ENCODE measurements at regions not wholly inside any gene's neighbourhood (a gene's known extent, or its start where the extent isn't known, plus 50 kb on each side); places are given as distances from the start of the nearest gene placed in this dataset.

DNA sequence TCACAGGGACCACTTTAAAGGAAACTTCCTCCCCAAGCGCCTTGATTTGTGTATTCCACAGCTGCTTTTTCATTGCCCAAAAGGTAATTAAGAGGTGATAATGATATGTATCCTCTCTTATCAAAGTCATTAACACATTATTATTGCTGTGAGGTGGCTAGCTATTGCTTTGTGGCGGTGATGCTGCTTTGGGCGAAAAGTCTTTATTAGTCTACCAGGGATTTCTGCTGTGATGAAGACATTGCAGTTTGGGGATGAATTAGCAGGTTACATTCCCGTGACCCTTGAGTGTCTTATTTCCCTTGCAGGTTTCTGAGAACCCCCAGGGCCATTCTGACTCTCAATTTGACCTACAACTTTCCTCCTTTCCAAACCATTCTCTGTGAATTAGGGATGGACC is 143.4 kb upstream of the SOX4 start:
- no peak overlapping the region for H3K27ac ChIP-seq
- DNase-seq (ENCODE audit: extremely low spot score in 2 of 2), result no peak
- no peak overlapping the region for H3K4me3 ChIP-seq
- H3K9me3 ChIP-seq, result no peaks in the 10 kb centered on the region
- H3K27me3 ChIP-seq, result no peaks in the 10 kb centered on the region
- no peaks in the 10 kb centered on the region for H3K36me3 ChIP-seq
- TF ChIP-seq POLR2A (IDR thresholded peaks at IDR 0.05) (no peak), POLR2AphosphoS5 (IDR thresholded peaks at IDR 0.05; ENCODE audit: insufficient read depth in 1 of 2, low read depth in 1 of 2) (no peak)
- TF ChIP-seq, protein P1, sequence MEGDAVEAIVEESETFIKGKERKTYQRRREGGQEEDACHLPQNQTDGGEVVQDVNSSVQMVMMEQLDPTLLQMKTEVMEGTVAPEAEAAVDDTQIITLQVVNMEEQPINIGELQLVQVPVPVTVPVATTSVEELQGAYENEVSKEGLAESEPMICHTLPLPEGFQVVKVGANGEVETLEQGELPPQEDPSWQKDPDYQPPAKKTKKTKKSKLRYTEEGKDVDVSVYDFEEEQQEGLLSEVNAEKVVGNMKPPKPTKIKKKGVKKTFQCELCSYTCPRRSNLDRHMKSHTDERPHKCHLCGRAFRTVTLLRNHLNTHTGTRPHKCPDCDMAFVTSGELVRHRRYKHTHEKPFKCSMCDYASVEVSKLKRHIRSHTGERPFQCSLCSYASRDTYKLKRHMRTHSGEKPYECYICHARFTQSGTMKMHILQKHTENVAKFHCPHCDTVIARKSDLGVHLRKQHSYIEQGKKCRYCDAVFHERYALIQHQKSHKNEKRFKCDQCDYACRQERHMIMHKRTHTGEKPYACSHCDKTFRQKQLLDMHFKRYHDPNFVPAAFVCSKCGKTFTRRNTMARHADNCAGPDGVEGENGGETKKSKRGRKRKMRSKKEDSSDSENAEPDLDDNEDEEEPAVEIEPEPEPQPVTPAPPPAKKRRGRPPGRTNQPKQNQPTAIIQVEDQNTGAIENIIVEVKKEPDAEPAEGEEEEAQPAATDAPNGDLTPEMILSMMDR (IDR thresholded peaks at IDR 0.05), result no peak
- H3K4me1 ChIP-seq, result no peaks in the 10 kb centered on the region
- intact Hi-C loops (cut with DNase I), result no loop called here

DNA sequence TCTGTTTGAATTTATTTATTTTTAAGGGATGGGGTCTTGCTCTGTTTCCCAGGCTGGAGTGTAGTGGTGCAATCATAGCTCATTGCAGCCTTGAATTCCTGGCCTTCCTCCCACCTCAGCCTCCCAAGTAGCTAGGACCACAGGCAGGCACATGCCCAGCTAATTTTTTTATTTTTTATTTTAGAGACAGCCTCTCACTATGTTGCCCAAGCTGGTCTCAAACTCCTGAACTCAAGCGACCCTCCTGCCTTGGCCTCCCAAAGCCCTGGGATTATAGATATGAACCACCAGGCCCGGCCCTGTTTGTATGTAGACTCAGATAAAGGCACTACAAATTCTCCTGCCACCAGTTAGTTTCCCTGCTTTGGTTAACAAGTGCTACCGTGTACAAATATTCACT is 142.9 kb upstream of the SOX4 start:
- TF ChIP-seq, protein P1 (IDR thresholded peaks at IDR 0.05), result no peak
- TF ChIP-seq POLR2AphosphoS5 (IDR thresholded peaks at IDR 0.05; ENCODE audit: insufficient read depth in 1 of 2, low read depth in 1 of 2) (no peak), POLR2A (IDR thresholded peaks at IDR 0.05) (no peak)
- H3K27ac ChIP-seq, result no peak overlapping the region
- no peaks in the 10 kb centered on the region for H3K4me1 ChIP-seq
- no peaks in the 10 kb centered on the region for H3K9me3 ChIP-seq
- no peak overlapping the region for H3K4me3 ChIP-seq
- H3K36me3 ChIP-seq, result no peaks in the 10 kb centered on the region
- intact Hi-C loops (cut with DNase I), result no loop called here
- no peak for DNase-seq (ENCODE audit: extremely low spot score in 2 of 2)
- no peaks in the 10 kb centered on the region for H3K27me3 ChIP-seq

DNA sequence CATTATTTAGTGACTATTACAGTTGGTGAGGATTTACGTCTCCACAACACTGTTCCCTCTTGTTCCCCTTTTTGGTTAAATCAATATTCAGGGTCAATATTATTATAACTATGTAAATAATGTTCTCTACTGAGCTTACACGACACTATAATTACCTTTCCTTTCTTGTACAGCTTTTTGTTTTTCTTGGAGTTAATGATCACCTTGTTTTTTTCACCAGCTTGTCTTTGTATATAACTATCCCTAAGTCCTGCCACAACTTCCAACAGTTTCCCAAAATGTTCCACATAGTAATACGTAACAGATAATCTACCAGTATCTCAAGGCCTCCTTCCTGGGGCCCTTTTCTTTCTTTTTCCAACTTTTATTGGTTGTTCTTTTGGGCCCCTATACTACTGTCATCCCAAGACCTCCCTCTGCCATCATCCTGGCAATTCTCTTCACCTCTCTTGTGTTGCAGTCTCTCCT is 142.0 kb upstream of the SOX4 start:
- no peak for TF ChIP-seq POLR2A (IDR thresholded peaks at IDR 0.05)
- TF ChIP-seq, protein P1 (IDR thresholded peaks at IDR 0.05), result no peak
- TF ChIP-seq POLR2AphosphoS5 (IDR thresholded peaks at IDR 0.05; ENCODE audit: insufficient read depth in 1 of 2, low read depth in 1 of 2), result no peak
- intact Hi-C loops (cut with DNase I), result no loop called here
- Histone ChIP-seq H3K9me3 (no peaks in the 10 kb centered on the region), H3K27me3 (no peaks in the 10 kb centered on the region), H3K4me3 (no peak overlapping the region), H3K4me1 (no peaks in the 10 kb centered on the region), H3K27ac (no peak overlapping the region), H3K36me3 (no peaks in the 10 kb centered on the region)
- DNase-seq (ENCODE audit: extremely low spot score in 2 of 2), result no peak

DNA sequence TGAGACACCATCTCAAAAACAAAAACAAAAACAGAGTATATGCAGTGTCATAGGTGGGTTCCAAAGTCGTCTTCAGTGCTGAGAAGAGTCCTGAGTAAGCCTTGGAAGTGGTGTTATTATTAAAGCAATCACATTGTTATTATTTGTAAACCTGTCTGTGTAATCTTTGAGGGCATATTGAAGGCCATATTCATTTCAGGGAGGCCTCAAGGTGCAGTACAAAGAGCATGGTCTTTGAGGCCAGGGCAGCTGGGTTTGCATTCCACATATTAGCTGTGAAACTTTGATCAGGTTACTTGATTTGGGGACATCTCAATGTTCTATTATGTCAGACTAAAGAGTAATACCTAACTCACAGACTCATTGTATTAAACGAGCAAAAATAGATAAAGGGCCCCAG is 139.3 kb upstream of the SOX4 start:
- DNase-seq (ENCODE audit: extremely low spot score in 2 of 2), result no peak
- Histone ChIP-seq H3K9me3 (no peaks in the 10 kb centered on the region), H3K4me1 (no peaks in the 10 kb centered on the region), H3K27me3 (no peaks in the 10 kb centered on the region), H3K27ac (no peak overlapping the region), H3K36me3 (no peaks in the 10 kb centered on the region), H3K4me3 (no peak overlapping the region)
- TF ChIP-seq, protein P1 (IDR thresholded peaks at IDR 0.05), result no peak
- no peak for TF ChIP-seq POLR2AphosphoS5 (IDR thresholded peaks at IDR 0.05; ENCODE audit: insufficient read depth in 1 of 2, low read depth in 1 of 2)
- TF ChIP-seq POLR2A (IDR thresholded peaks at IDR 0.05), result no peak
- intact Hi-C loops (cut with DNase I), result no loop called here

DNA sequence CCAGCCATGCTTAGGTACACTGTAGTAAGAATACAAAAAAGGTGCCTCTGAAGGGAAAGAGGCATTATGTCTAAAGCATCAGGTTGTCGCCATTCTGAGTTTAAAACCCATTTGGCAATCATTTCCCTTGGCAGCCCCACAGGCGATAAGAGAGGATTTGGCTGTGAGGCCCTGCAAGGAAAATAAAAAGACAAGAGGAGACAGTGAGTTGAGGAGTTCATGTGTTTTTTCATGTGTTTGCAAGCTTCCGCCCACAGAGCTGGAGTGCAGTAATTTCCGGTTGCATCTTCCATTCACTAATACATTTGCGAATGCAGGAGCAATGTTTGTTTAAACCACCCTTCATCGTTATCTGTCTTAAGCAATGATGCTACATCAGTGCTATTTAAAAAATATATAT is 138.5 kb upstream of the SOX4 start:
- TF ChIP-seq, protein P1 (IDR thresholded peaks at IDR 0.05), result no peak
- no peak for TF ChIP-seq POLR2A (IDR thresholded peaks at IDR 0.05)
- TF ChIP-seq POLR2AphosphoS5 (IDR thresholded peaks at IDR 0.05; ENCODE audit: insufficient read depth in 1 of 2, low read depth in 1 of 2), result no peak
- no peaks in the 10 kb centered on the region for H3K36me3 ChIP-seq

More for the DNA sequence above, 138.5 kb upstream of the SOX4 start:
- Histone ChIP-seq H3K27ac (no peak overlapping the region), H3K27me3 (no peaks in the 10 kb centered on the region), H3K9me3 (no peaks in the 10 kb centered on the region), H3K4me1 (no peaks in the 10 kb centered on the region), H3K4me3 (no peak overlapping the region)
- no peak for DNase-seq (ENCODE audit: extremely low spot score in 2 of 2)
- intact Hi-C loops (cut with DNase I), result no loop called here
